Esophagus muscularis mucosa (tissue), 4 donors: ENCODE measurements at regions not wholly inside any gene's neighbourhood (a gene's known extent, or its start where the extent isn't known, plus 50 kb on each side); places are given as distances from the start of the nearest gene placed in this dataset.

Experiments used
- DNase-seq: peaks from one replicate; pipeline ENCODE4 v3.0.0-alpha.2; 2017; ENCODE audit errors: extremely low spot score
- H3K27ac ChIP-seq, 4 donors: fragments of 200-600 bp; sonication (generic); replicated peaks in 1 of 4; 1 replicate in 3 of 4; 2 replicates in 1 of 4; pipeline ENCODE4 v1.5.1; 2016 to 2019; ENCODE audit warnings: mild to moderate bottlenecking in 1 of 4
- H3K27me3 ChIP-seq, 4 donors: fragments of 200-600 bp; sonication (generic); one replicate each; pipeline versions ENCODE4 v1.5.1 to v1.6.0; 2016 to 2019
- H3K36me3 ChIP-seq, 4 donors: fragments of 200-600 bp; sonication (generic); one replicate each; pipeline ENCODE4 v1.5.1; 2016 to 2019
- H3K4me1 ChIP-seq, 4 donors: fragments of 200-600 bp; sonication (generic); one replicate each; pipeline ENCODE4 v1.5.1; 2016 to 2019
- H3K4me3 ChIP-seq, 4 donors: fragments of 200-600 bp; sonication (generic); 1 replicate in 2 of 4; 2 replicates in 2 of 4; pipeline ENCODE4 v1.5.1; 2016 to 2019; ENCODE audit warnings: mild to moderate bottlenecking in 4 of 4, moderate library complexity in 1 of 4
- H3K9me3 ChIP-seq, 4 donors: fragments of 200-600 bp; sonication (generic); 1 replicate in 3 of 4; 2 replicates in 1 of 4; pipeline ENCODE4 v1.5.1; 2016 to 2019
- CTCF ChIP-seq, 3 experiments: fragments of 200-600 bp in 2 of 3; fragments of 450-650 bp in 1 of 3; sonication (generic) in 2 of 3; IDR thresholded peaks; one replicate each; pipeline ENCODE4 v1.5.1; 2017 to 2019; ENCODE audit warnings: antibody characterized with exemption in 3 of 3, mild to moderate bottlenecking in 2 of 3, moderate library complexity in 1 of 3
- EP300 ChIP-seq: sonication (generic); formaldehyde crosslinking; IDR thresholded peaks from one replicate; pipeline ENCODE4 v1.6.1; 2017; ENCODE audit warnings: antibody characterized with exemption
- POLR2A ChIP-seq: fragments of 450-650 bp; IDR thresholded peaks from one replicate; pipeline ENCODE4 v1.6.1; 2017; ENCODE audit warnings: antibody characterized with exemption, moderate library complexity, mild to moderate bottlenecking, low read depth
- POLR2AphosphoS5 ChIP-seq, 2 donors: sonication (generic); formaldehyde crosslinking; IDR thresholded peaks; one replicate each; pipeline ENCODE4 v1.6.1; 2017; ENCODE audit warnings: antibody characterized with exemption in 2 of 2
- WGBS: methylation state at CpG from one replicate; pipeline ENCODE4 v1.1.5; 2018; 5-methylcytosine and 5-hydroxymethylcytosine counted together
- intact Hi-C: fragments of 100-400 bp; cut with DNase I; formaldehyde crosslinking; loops from one replicate; pipeline ENCODE4 v1.15.1; 2023

GRCh38 chr2:10964052-10964790 lies 52.5 kb downstream of the KCNF1 start:
- TF ChIP-seq EP300: no peak
- TF ChIP-seq CTCF (IDR thresholded peaks at IDR 0.05): no peak
- no peak for TF ChIP-seq POLR2AphosphoS5 (IDR thresholded peaks at IDR 0.05)
- H3K27ac ChIP-seq: no peak overlapping the region
- no peak overlapping the region for H3K4me3 ChIP-seq
- H3K4me1 ChIP-seq: peaks cover 0 to 7% (median 3%) of the 10 kb centered on the region in 4 donors
- peaks cover 0 to 64% (median 2%) of the 10 kb centered on the region in 4 donors for H3K27me3 ChIP-seq
- intact Hi-C loops: no loop called here
- H3K9me3 ChIP-seq: no peaks in the 10 kb centered on the region
- 42% methylated on average over 14 of the region's 14 CpGs for WGBS
- no peaks in the 10 kb centered on the region for H3K36me3 ChIP-seq
- DNase-seq: no peak

- H3K9me3 ChIP-seq: no peaks in the 10 kb centered on the region
- no peak for TF ChIP-seq EP300
- TF ChIP-seq POLR2A: no peak
- no peak for TF ChIP-seq POLR2AphosphoS5 (IDR thresholded peaks at IDR 0.05)
- TF ChIP-seq CTCF (IDR thresholded peaks at IDR 0.05): no peak
- WGBS: 92% methylated on average over 19 of the region's 19 CpGs
- intact Hi-C loops: no loop called here
- no peaks in the 10 kb centered on the region for H3K36me3 ChIP-seq
- H3K27ac ChIP-seq: no peak overlapping the region
- H3K4me3 ChIP-seq: no peak overlapping the region
- H3K27me3 ChIP-seq: peaks cover 0 to 71% (median 2%) of the 10 kb centered on the region in 4 donors
- H3K4me1 ChIP-seq: peaks cover 0 to 7% (median 3%) of the 10 kb centered on the region in 4 donors
- DNase-seq: no peak
Observed at GRCh38 chr2:10965241-10965843, 53.6 kb downstream of the KCNF1 start.

GRCh38 chr2:10966056-10966455 lies 54.3 kb downstream of the KCNF1 start:
- Histone ChIP-seq H3K27ac (no peak overlapping the region), H3K4me1 (peaks cover 0 to 7% (median 3%) of the 10 kb centered on the region in 4 donors), H3K4me3 (no peak overlapping the region), H3K27me3 (peaks cover 0 to 71% (median 2%) of the 10 kb centered on the region in 4 donors), H3K36me3 (no peaks in the 10 kb centered on the region), H3K9me3 (no peaks in the 10 kb centered on the region)
- WGBS: 90% methylated on average over 7 of the region's 7 CpGs
- intact Hi-C loops: no loop called here
- no peak for DNase-seq
- TF ChIP-seq CTCF (IDR thresholded peaks at IDR 0.05) (no peak), EP300 (no peak), POLR2AphosphoS5 (IDR thresholded peaks at IDR 0.05) (no peak), POLR2A (no peak)

- Histone ChIP-seq H3K27ac (no peak overlapping the region), H3K36me3 (no peaks in the 10 kb centered on the region), H3K4me1 (peaks cover 0 to 7% (median 3%) of the 10 kb centered on the region in 4 donors), H3K27me3 (peaks cover 0 to 72% (median 2%) of the 10 kb centered on the region in 4 donors), H3K9me3 (no peaks in the 10 kb centered on the region), H3K4me3 (no peak overlapping the region)
- WGBS: 85% methylated on average over 13 of the region's 13 CpGs
- DNase-seq: no peak
- TF ChIP-seq POLR2A: no peak
- TF ChIP-seq POLR2AphosphoS5 (IDR thresholded peaks at IDR 0.05): no peak
- TF ChIP-seq EP300: no peak
- TF ChIP-seq CTCF (IDR thresholded peaks at IDR 0.05): no peak
- intact Hi-C loops: no loop called here
Observed at GRCh38 chr2:10966741-10967140, 55.0 kb downstream of the KCNF1 start.
